DOHH2 (cell line): ENCODE measurements at regions not wholly inside any gene's neighbourhood (a gene's known extent, or its start where the extent isn't known, plus 50 kb on each side); places are given as distances from the start of the nearest gene placed in this dataset.

Source experiments
- H3F3A ChIP-seq: fragments of 200-600 bp; sonication (generic), shearing (Covaris generic); 2 replicates; pipeline ENCODE4 v1.6.0; 2016; ENCODE audit warnings: antibody characterized with exemption, mild to moderate bottlenecking; ENCODE audit not compliant: control insufficient read depth, insufficient read depth
- H3K27ac ChIP-seq: fragments of 200-600 bp; sonication (generic); 2 replicates; pipeline ENCODE4 v1.5.1; 2014; ENCODE audit warnings: low read depth, mild to moderate bottlenecking, low read length, moderate library complexity
- H3K27me3 ChIP-seq: fragments of 200-600 bp; sonication (generic); 2 replicates; pipeline ENCODE4 v1.6.1; 2014; ENCODE audit warnings: mild to moderate bottlenecking, low read length, mixed read lengths; ENCODE audit not compliant: control insufficient read depth
- H3K36me3 ChIP-seq: fragments of 200-600 bp; sonication (generic); 2 replicates; pipeline ENCODE4 v1.6.1; 2014; ENCODE audit warnings: mild to moderate bottlenecking, low read length, moderate library complexity, mixed read lengths; ENCODE audit not compliant: control insufficient read depth
- H3K4me1 ChIP-seq: fragments of 200-600 bp; sonication (generic); 2 replicates; pipeline ENCODE4 v1.6.1; 2014; ENCODE audit warnings: mild to moderate bottlenecking, low read length, mixed read lengths; ENCODE audit not compliant: control insufficient read depth
- H3K4me2 ChIP-seq: fragments of 200-600 bp; sonication (generic); 2 replicates; pipeline ENCODE4 v1.6.0; 2014; ENCODE audit warnings: mild to moderate bottlenecking, low read length, moderate library complexity
- H3K4me3 ChIP-seq: fragments of 200-600 bp; sonication (generic); 2 replicates; pipeline ENCODE4 v1.5.1; 2014; ENCODE audit warnings: mild to moderate bottlenecking, low read length, mixed read lengths
- H3K79me2 ChIP-seq: fragments of 200-600 bp; sonication (generic); 2 replicates; pipeline ENCODE4 v1.6.1; 2014; ENCODE audit warnings: mild to moderate bottlenecking, low read length, mixed read lengths; ENCODE audit not compliant: control insufficient read depth
- H3K9me2 ChIP-seq: fragments of 200-600 bp; sonication (generic); replicated peaks from 2 replicates; pipeline ENCODE4 v1.6.1; 2014; ENCODE audit warnings: mild to moderate bottlenecking, low read length, mixed read lengths; ENCODE audit not compliant: control insufficient read depth
- H3K9me3 ChIP-seq: fragments of 200-600 bp; sonication (generic); 2 replicates; pipeline ENCODE4 v1.6.1; 2014; ENCODE audit warnings: antibody characterized with exemption, low read length, mixed read lengths; ENCODE audit not compliant: control insufficient read depth, insufficient read depth
- H4K20me1 ChIP-seq: fragments of 200-600 bp; sonication (generic); 2 replicates; pipeline ENCODE4 v1.6.0; 2014; ENCODE audit warnings: low read depth, mild to moderate bottlenecking, antibody characterized with exemption, low read length, moderate library complexity; ENCODE audit not compliant: control insufficient read depth, insufficient read depth
- EZH2phosphoT487 ChIP-seq: fragments of 200-600 bp; sonication (generic); IDR thresholded peaks from 2 replicates; pipeline ENCODE4 v1.6.1; 2017; ENCODE audit warnings: borderline replicate concordance, mild to moderate bottlenecking, antibody characterized with exemption, low read length, moderate library complexity, mixed read lengths
- TF ChIP-seq, protein P1 (sequence below): fragments of 200-600 bp; sonication (generic); IDR thresholded peaks from one replicate; pipeline ENCODE4 v1.5.1; 2014; ENCODE audit warnings: antibody characterized with exemption, mild to moderate bottlenecking, low read depth, low read length; ENCODE audit not compliant: poor library complexity, severe bottlenecking

GRCh38 chr10:85145966-85146365, 817.6 kb downstream of the CCSER2 start:
- Histone ChIP-seq H3K9me3 (no peaks in the 10 kb centered on the region), H3K79me2 (no peaks in the 10 kb centered on the region)

GRCh38 chr10:85147346-85148250, 819.2 kb downstream of the CCSER2 start:
- no peaks in the 10 kb centered on the region for H3F3A ChIP-seq
- no peaks in the 10 kb centered on the region for H3K27me3 ChIP-seq
- TF ChIP-seq, protein P1, sequence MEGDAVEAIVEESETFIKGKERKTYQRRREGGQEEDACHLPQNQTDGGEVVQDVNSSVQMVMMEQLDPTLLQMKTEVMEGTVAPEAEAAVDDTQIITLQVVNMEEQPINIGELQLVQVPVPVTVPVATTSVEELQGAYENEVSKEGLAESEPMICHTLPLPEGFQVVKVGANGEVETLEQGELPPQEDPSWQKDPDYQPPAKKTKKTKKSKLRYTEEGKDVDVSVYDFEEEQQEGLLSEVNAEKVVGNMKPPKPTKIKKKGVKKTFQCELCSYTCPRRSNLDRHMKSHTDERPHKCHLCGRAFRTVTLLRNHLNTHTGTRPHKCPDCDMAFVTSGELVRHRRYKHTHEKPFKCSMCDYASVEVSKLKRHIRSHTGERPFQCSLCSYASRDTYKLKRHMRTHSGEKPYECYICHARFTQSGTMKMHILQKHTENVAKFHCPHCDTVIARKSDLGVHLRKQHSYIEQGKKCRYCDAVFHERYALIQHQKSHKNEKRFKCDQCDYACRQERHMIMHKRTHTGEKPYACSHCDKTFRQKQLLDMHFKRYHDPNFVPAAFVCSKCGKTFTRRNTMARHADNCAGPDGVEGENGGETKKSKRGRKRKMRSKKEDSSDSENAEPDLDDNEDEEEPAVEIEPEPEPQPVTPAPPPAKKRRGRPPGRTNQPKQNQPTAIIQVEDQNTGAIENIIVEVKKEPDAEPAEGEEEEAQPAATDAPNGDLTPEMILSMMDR = no peak
- TF ChIP-seq EZH2phosphoT487 = no peak
- H3K4me1 ChIP-seq = no peaks in the 10 kb centered on the region
- H3K79me2 ChIP-seq = no peaks in the 10 kb centered on the region
- H3K27ac ChIP-seq = no peak overlapping the region
- no peaks in the 10 kb centered on the region for H3K9me2 ChIP-seq
- no peaks in the 10 kb centered on the region for H3K36me3 ChIP-seq
- no peak overlapping the region for H3K4me3 ChIP-seq
- H4K20me1 ChIP-seq = no peaks in the 10 kb centered on the region
- H3K4me2 ChIP-seq = no peak overlapping the region
- H3K9me3 ChIP-seq = no peaks in the 10 kb centered on the region

More at GRCh38 chr10:85145966-85146365, 817.6 kb downstream of the CCSER2 start:
- Histone ChIP-seq H3F3A (no peaks in the 10 kb centered on the region), H3K9me2 (no peaks in the 10 kb centered on the region), H3K27ac (no peak overlapping the region), H3K4me3 (no peak overlapping the region), H3K4me2 (no peak overlapping the region), H4K20me1 (no peaks in the 10 kb centered on the region), H3K27me3 (no peaks in the 10 kb centered on the region), H3K4me1 (no peaks in the 10 kb centered on the region), H3K36me3 (no peaks in the 10 kb centered on the region)
- TF ChIP-seq, protein P1 = no peak
- no peak for TF ChIP-seq EZH2phosphoT487

DNA sequence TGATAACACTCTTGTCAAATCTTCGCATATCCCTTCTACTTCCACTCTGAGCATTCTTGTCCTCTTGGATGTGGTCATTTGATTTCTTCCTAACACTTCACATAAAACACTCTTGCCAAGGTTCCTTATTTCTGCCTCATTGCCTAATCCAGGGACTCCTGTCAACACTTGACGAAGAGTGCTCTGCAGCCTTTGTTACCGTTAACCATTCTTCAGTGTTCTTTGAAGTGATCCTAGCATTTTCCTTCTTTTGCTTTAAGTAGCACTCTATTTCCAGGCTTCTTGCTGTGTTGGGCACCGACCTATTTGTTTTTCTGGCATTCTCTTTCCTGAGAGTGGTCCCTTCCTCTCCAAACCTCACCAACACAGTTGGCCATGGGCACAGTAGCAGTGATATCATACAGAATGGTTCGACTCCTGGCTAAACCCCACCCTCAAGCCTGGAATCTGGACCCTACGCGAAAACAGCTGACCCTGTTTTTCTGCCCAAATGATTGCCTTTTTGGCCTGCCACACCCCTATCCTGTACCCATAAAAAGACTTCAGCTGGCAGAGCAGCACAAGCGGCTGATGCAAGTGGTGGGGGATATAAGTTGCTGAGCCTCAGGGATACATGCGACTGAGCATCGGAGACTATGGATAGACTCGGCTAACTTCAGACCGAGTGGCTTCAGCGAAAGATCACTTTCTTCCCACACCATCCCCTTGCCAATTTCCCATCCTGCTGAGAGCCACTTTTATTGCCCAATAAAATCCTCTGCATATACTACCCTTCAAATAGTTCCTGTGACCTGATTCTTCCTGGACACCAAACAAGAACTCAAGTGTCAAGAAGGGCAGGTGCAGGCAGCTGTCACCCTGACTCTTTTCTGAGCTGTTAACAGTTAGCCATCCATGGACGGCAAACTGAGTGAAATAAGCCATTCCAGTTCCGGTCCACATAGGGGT, 820.6 kb downstream of the CCSER2 start:
- Histone ChIP-seq H3K36me3 (no peaks in the 10 kb centered on the region), H3K9me3 (no peaks in the 10 kb centered on the region), H3K27ac (no peak overlapping the region), H3K4me2 (no peak overlapping the region), H3K4me1 (no peaks in the 10 kb centered on the region), H3K4me3 (no peak overlapping the region), H3K79me2 (no peaks in the 10 kb centered on the region), H3K9me2 (no peaks in the 10 kb centered on the region), H3K27me3 (no peaks in the 10 kb centered on the region), H4K20me1 (no peaks in the 10 kb centered on the region), H3F3A (no peaks in the 10 kb centered on the region)
- TF ChIP-seq, protein P1 = no peak
- no peak for TF ChIP-seq EZH2phosphoT487
